Mucosa of rectum (tissue), 2 donors: ENCODE measurements at regions not wholly inside any gene's neighbourhood (a gene's known extent, or its start where the extent isn't known, plus 50 kb on each side); places are given as distances from the start of the nearest gene placed in this dataset.
"Not testable (repeated sequence)": the region's sequence is repeated elsewhere in the genome, so short reads cannot be mapped to it uniquely, and the experiment has no call there.

Source experiments
- H3K27ac ChIP-seq, 2 donors: one replicate each; pipeline ENCODE4 v1.7.0; 2013; ENCODE audit warnings: inconsistent platforms in 2 of 2, low read depth in 2 of 2, low read length in 2 of 2
- H3K27me3 ChIP-seq, 2 donors: one replicate each; pipeline ENCODE4 v1.7.0; 2013; ENCODE audit warnings: low read length in 2 of 2; ENCODE audit not compliant: control insufficient read depth in 2 of 2, insufficient read depth in 2 of 2
- H3K36me3 ChIP-seq, 2 donors: one replicate each; pipeline ENCODE4 v1.7.0; 2013; ENCODE audit warnings: low read length in 2 of 2; ENCODE audit not compliant: control insufficient read depth in 2 of 2, insufficient read depth in 2 of 2
- H3K4me1 ChIP-seq, 2 donors: one replicate each; pipeline ENCODE4 v1.7.0; 2013; ENCODE audit warnings: low read length in 2 of 2, mild to moderate bottlenecking in 1 of 2; ENCODE audit not compliant: control insufficient read depth in 2 of 2, insufficient read depth in 2 of 2
- H3K4me3 ChIP-seq, 2 donors: one replicate each; pipeline ENCODE4 v1.7.0; 2013; ENCODE audit warnings: low read length in 2 of 2
- H3K9ac ChIP-seq, 2 donors: one replicate each; pipeline ENCODE4 v1.7.0; 2013; ENCODE audit warnings: low read length in 2 of 2, low read depth in 1 of 2, mild to moderate bottlenecking in 1 of 2
- H3K9me3 ChIP-seq, 2 donors: one replicate each; pipeline ENCODE4 v1.7.0; 2013; ENCODE audit warnings: low read length in 2 of 2; ENCODE audit not compliant: control insufficient read depth in 2 of 2
- donor health status: healthy.
- donor health status: Normal muscosa, but diverticular disease.

- not testable (repeated sequence) for H3K4me1 ChIP-seq, H3K9ac ChIP-seq, H3K27me3 ChIP-seq, H3K9me3 ChIP-seq, H3K27ac ChIP-seq, H3K36me3 ChIP-seq, H3K4me3 ChIP-seq
Measured at GRCh38 chr16:29179401-29180205, 194.8 kb downstream of the LAT start.

- H3K9ac ChIP-seq, H3K4me1 ChIP-seq, H3K27me3 ChIP-seq, H3K4me3 ChIP-seq, H3K36me3 ChIP-seq, H3K9me3 ChIP-seq, H3K27ac ChIP-seq: not testable (repeated sequence)
Measured at GRCh38 chr16:29177888-29178726, 193.3 kb downstream of the LAT start.

GRCh38 chr16:29177203-29177887 is 192.5 kb downstream of the LAT start:
- not testable (repeated sequence) for H3K27me3 ChIP-seq, H3K9me3 ChIP-seq, H3K27ac ChIP-seq, H3K4me3 ChIP-seq, H3K4me1 ChIP-seq, H3K36me3 ChIP-seq, H3K9ac ChIP-seq

GRCh38 chr16:29176822-29177202 is 192.0 kb downstream of the LAT start:
- H3K9ac ChIP-seq, H3K9me3 ChIP-seq, H3K4me3 ChIP-seq, H3K27ac ChIP-seq, H3K27me3 ChIP-seq, H3K4me1 ChIP-seq, H3K36me3 ChIP-seq: not testable (repeated sequence)

GRCh38 chr16:29176154-29176470 is 191.3 kb downstream of the LAT start:
- not testable (repeated sequence) for H3K27ac ChIP-seq, H3K36me3 ChIP-seq, H3K4me1 ChIP-seq, H3K4me3 ChIP-seq, H3K9me3 ChIP-seq, H3K9ac ChIP-seq, H3K27me3 ChIP-seq

GRCh38 chr16:29175411-29176153 is 190.7 kb downstream of the LAT start:
- not testable (repeated sequence) for H3K27ac ChIP-seq, H3K27me3 ChIP-seq

GRCh38 chr16:29173371-29174305 is 188.8 kb downstream of the LAT start:
- H3K27ac ChIP-seq, H3K36me3 ChIP-seq, H3K4me1 ChIP-seq, H3K27me3 ChIP-seq, H3K4me3 ChIP-seq, H3K9me3 ChIP-seq, H3K9ac ChIP-seq: not testable (repeated sequence)

More at GRCh38 chr16:29175411-29176153, 190.7 kb downstream of the LAT start:
- not testable (repeated sequence) for H3K9me3 ChIP-seq, H3K4me3 ChIP-seq, H3K9ac ChIP-seq, H3K4me1 ChIP-seq, H3K36me3 ChIP-seq

- not testable (repeated sequence) for H3K4me1 ChIP-seq, H3K9me3 ChIP-seq, H3K27ac ChIP-seq, H3K36me3 ChIP-seq, H3K9ac ChIP-seq, H3K4me3 ChIP-seq, H3K27me3 ChIP-seq
Measured at GRCh38 chr16:29172098-29172724, 187.4 kb downstream of the LAT start.

GRCh38 chr16:29171296-29171695 is 186.4 kb downstream of the LAT start:
- H3K27ac ChIP-seq, H3K9me3 ChIP-seq, H3K4me1 ChIP-seq, H3K36me3 ChIP-seq, H3K4me3 ChIP-seq, H3K27me3 ChIP-seq, H3K9ac ChIP-seq: not testable (repeated sequence)
